ENCODE measurements at regions not wholly inside any gene's neighbourhood (a gene's known extent, or its start where the extent isn't known, plus 50 kb on each side); places are given as distances from the start of the nearest gene placed in this dataset.

- H3K4me1 ChIP-seq, result no peaks in the 10 kb centered on the region
- H3K27me3 ChIP-seq, result no peaks in the 10 kb centered on the region
- intact Hi-C loops (cut with DNase I), result no loop called here
- no peak overlapping the region for H3K4me3 ChIP-seq
- H3K9me3 ChIP-seq, result no peaks in the 10 kb centered on the region
- no peak overlapping the region for H3K27ac ChIP-seq
- no peaks in the 10 kb centered on the region for H3K36me3 ChIP-seq
- TF ChIP-seq, protein P1, sequence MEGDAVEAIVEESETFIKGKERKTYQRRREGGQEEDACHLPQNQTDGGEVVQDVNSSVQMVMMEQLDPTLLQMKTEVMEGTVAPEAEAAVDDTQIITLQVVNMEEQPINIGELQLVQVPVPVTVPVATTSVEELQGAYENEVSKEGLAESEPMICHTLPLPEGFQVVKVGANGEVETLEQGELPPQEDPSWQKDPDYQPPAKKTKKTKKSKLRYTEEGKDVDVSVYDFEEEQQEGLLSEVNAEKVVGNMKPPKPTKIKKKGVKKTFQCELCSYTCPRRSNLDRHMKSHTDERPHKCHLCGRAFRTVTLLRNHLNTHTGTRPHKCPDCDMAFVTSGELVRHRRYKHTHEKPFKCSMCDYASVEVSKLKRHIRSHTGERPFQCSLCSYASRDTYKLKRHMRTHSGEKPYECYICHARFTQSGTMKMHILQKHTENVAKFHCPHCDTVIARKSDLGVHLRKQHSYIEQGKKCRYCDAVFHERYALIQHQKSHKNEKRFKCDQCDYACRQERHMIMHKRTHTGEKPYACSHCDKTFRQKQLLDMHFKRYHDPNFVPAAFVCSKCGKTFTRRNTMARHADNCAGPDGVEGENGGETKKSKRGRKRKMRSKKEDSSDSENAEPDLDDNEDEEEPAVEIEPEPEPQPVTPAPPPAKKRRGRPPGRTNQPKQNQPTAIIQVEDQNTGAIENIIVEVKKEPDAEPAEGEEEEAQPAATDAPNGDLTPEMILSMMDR (IDR thresholded peaks at IDR 0.05), result no peak
- TF ChIP-seq POLR2AphosphoS5 (IDR thresholded peaks at IDR 0.05; ENCODE audit: insufficient read depth in 1 of 2, low read depth in 1 of 2) (no peak), POLR2A (IDR thresholded peaks at IDR 0.05) (no peak)
- no peak for DNase-seq (ENCODE audit: extremely low spot score in 2 of 2)
Measured at GRCh38 chr4:129968778-129969177, 872.8 kb downstream of the C4orf33 start.

GRCh38 chr4:129970801-129971200 is 874.8 kb downstream of the C4orf33 start:
- no peak for DNase-seq (ENCODE audit: extremely low spot score in 2 of 2)
- Histone ChIP-seq H3K27me3 (no peaks in the 10 kb centered on the region), H3K9me3 (no peaks in the 10 kb centered on the region), H3K36me3 (no peaks in the 10 kb centered on the region), H3K4me3 (no peak overlapping the region), H3K4me1 (no peaks in the 10 kb centered on the region), H3K27ac (no peak overlapping the region)
- TF ChIP-seq POLR2AphosphoS5 (IDR thresholded peaks at IDR 0.05; ENCODE audit: insufficient read depth in 1 of 2, low read depth in 1 of 2), result no peak
- no peak for TF ChIP-seq POLR2A (IDR thresholded peaks at IDR 0.05)
- TF ChIP-seq, protein P1 (IDR thresholded peaks at IDR 0.05), result no peak
- intact Hi-C loops (cut with DNase I), result no loop called here

DNA sequence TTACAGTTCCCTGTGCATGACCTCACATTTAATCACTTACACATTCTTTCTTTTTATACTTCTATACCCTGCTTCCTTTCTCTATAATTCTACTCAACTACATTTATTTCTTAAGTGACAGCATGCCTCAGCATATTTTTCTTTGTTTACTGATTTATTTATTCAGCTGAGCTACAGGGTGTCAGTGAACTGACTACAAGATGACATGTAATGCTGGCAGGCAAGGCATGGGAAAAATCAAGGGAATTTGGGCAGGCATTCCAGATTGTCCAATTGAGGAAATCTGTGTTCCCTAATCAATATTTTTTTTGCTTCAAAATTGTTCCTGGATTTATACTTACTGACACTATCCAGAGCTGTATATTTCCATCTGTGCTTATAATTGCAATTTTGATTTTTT is 875.5 kb downstream of the C4orf33 start:
- no peak for DNase-seq (ENCODE audit: extremely low spot score in 2 of 2)
- no peak overlapping the region for H3K4me3 ChIP-seq
- intact Hi-C loops (cut with DNase I), result no loop called here
- no peaks in the 10 kb centered on the region for H3K27me3 ChIP-seq
- H3K4me1 ChIP-seq, result no peaks in the 10 kb centered on the region
- TF ChIP-seq POLR2AphosphoS5 (IDR thresholded peaks at IDR 0.05; ENCODE audit: insufficient read depth in 1 of 2, low read depth in 1 of 2) (no peak), POLR2A (IDR thresholded peaks at IDR 0.05) (no peak)
- TF ChIP-seq, protein P1 (IDR thresholded peaks at IDR 0.05), result no peak
- no peak overlapping the region for H3K27ac ChIP-seq
- no peaks in the 10 kb centered on the region for H3K9me3 ChIP-seq
- H3K36me3 ChIP-seq, result no peaks in the 10 kb centered on the region

GRCh38 chr4:129972257-129972656 is 876.3 kb downstream of the C4orf33 start:
- Histone ChIP-seq H3K9me3 (no peaks in the 10 kb centered on the region), H3K36me3 (no peaks in the 10 kb centered on the region), H3K4me3 (no peak overlapping the region), H3K27ac (no peak overlapping the region), H3K27me3 (no peaks in the 10 kb centered on the region), H3K4me1 (no peaks in the 10 kb centered on the region)
- no peak for TF ChIP-seq POLR2A (IDR thresholded peaks at IDR 0.05)
- TF ChIP-seq POLR2AphosphoS5 (IDR thresholded peaks at IDR 0.05; ENCODE audit: insufficient read depth in 1 of 2, low read depth in 1 of 2), result no peak
- TF ChIP-seq, protein P1 (IDR thresholded peaks at IDR 0.05), result no peak
- intact Hi-C loops (cut with DNase I), result no loop called here
- DNase-seq (ENCODE audit: extremely low spot score in 2 of 2), result no peak

DNA sequence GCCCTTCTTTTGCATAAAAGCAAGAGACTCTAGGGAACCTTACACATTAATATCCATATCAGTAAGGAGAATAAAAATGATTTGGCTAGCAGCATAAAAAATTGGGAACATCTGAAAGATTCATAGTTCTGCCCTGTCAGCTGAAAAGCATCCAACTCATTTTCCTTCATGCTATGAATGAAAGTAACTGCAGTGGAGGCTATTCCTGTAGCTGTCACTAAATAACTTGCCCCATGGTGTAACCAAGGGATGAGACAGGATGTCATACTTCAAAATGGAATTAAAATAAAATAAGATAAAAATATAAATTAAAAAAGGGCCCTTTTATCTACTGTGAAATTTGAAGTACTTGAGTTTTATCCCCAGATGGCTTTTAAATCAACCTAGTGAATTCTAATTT is 878.8 kb downstream of the C4orf33 start:
- intact Hi-C loops (cut with DNase I), result no loop called here
- no peak overlapping the region for H3K27ac ChIP-seq
- H3K36me3 ChIP-seq, result no peaks in the 10 kb centered on the region
- H3K9me3 ChIP-seq, result no peaks in the 10 kb centered on the region
- H3K27me3 ChIP-seq, result no peaks in the 10 kb centered on the region
- H3K4me1 ChIP-seq, result no peaks in the 10 kb centered on the region
- H3K4me3 ChIP-seq, result no peak overlapping the region
- TF ChIP-seq, protein P1 (IDR thresholded peaks at IDR 0.05), result no peak
- TF ChIP-seq POLR2AphosphoS5 (IDR thresholded peaks at IDR 0.05; ENCODE audit: insufficient read depth in 1 of 2, low read depth in 1 of 2), result no peak
- no peak for TF ChIP-seq POLR2A (IDR thresholded peaks at IDR 0.05)
- no peak for DNase-seq (ENCODE audit: extremely low spot score in 2 of 2)

Data from vagina (tissue), 2 donors.